ENCODE measurements at regions not wholly inside any gene's neighbourhood (a gene's known extent, or its start where the extent isn't known, plus 50 kb on each side); places are given as distances from the start of the nearest gene placed in this dataset.
"Not testable (repeated sequence)": the region's sequence is repeated elsewhere in the genome, so short reads cannot be mapped to it uniquely, and the experiment has no call there.

GRCh38 chr4:85033838-85034237 lies 67.3 kb upstream of the WDFY3 start:
- TF ChIP-seq EP300 (IDR thresholded peaks at IDR 0.05; ENCODE audit: low read length); POLR2A (conservative IDR thresholded peaks at IDR 0.05); JUN (IDR thresholded peaks at IDR 0.05; ENCODE audit: borderline replicate concordance, low read depth, low read length); JUN (CRISPR knock-in tag; IDR thresholded peaks at IDR 0.05; ENCODE audit: borderline replicate concordance); TCF7L2 (IDR thresholded peaks at IDR 0.05; ENCODE audit: low read depth, low read length); CREM (IDR thresholded peaks at IDR 0.05; ENCODE audit: low read depth); CTCF (IDR thresholded peaks at IDR 0.05 in 2 of 3, conservative IDR thresholded peaks at IDR 0.05 in 1 of 3; ENCODE audit: insufficient read depth in 2 of 3, low read depth in 1 of 3, low read length in 3 of 3); ZNF407 (IDR thresholded peaks at IDR 0.05; ENCODE audit: low read depth); NR1H2 (CRISPR knock-in tag; IDR thresholded peaks at IDR 0.05); ZNF830 (CRISPR knock-in tag; IDR thresholded peaks at IDR 0.05); CBX1 (IDR thresholded peaks at IDR 0.05; ENCODE audit: low read depth); ZNF436 (CRISPR knock-in tag; IDR thresholded peaks at IDR 0.05); PHF8 (IDR thresholded peaks at IDR 0.05; ENCODE audit: borderline replicate concordance, low read length); FOS (IDR thresholded peaks at IDR 0.05; ENCODE audit: extremely low read depth, insufficient read length): not testable (repeated sequence)

All from K562 (cell line).